WI38 (cell line): ENCODE measurements at regions not wholly inside any gene's neighbourhood (a gene's known extent, or its start where the extent isn't known, plus 50 kb on each side); places are given as distances from the start of the nearest gene placed in this dataset.

ENCODE experiments used
- H3K4me3 ChIP-seq: 2 replicates; pipeline ENCODE4 v1.5.1; 2011; ENCODE audit warnings: low read depth, mild to moderate bottlenecking, control low read depth, low read length
- CTCF ChIP-seq: IDR thresholded peaks from 2 replicates; pipeline ENCODE4 v1.5.1; 2012; ENCODE audit warnings: low read depth, mild to moderate bottlenecking, control low read depth, low read length

DNA sequence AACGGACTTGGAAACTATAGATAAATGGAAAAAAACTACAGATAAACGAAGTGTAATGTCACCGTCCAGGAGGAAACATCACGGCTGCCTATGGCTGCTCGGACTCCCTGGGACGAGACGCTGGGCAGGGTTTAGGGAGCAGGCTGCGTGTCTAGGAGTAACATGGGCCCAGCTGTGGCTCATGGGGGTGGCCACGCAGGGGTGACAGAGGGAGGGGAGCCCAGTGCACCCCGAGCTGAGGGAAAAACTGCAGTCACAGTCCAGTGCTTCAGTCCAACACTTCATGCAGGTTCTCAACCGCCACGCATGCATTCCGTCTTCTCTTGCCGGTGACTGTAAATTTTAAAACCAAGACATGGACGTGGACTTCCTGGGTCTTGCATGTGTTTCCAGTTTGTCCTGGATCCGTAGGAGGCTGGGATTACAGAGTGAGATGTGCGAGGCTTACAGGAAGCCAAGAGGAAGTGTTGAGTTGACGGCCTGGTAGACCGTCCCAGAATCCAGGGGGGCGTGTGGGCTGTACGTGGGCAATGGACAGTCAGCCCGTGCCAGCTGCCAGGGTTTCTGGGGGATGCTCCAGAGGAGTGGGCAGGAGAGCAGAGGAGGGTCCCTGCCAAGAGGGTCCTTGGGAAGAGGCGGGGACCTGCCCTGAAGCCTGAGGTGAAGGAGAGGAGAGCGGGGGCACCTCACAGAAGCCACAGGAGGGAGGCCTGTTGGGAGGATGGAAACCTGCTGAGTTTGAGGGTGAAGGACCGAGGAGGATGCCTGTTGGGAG is 691.4 kb downstream of the BRD1 start:
- no peak for TF ChIP-seq CTCF
- no peak overlapping the region for H3K4me3 ChIP-seq

DNA sequence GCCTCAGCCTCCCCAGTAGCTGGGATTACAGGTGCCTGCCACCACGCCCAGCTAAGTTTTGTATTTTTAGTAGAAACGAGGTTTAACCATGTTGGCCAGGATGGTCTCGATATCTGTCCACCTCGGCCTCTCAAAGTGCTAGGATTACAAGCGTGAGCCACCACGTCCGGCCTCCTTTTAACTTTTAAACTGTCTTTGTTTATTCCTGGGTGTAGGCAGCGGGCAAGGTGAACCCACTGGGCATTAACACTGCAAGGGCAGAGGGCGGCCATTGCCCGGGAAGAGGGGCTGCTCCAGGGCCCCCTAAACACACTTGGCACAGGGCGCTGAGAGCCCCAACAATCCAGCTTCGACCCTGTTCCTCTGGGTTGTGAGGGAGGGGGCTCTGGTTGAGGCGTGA is 693.6 kb downstream of the BRD1 start:
- H3K4me3 ChIP-seq: no peak overlapping the region
- no peak for TF ChIP-seq CTCF

DNA sequence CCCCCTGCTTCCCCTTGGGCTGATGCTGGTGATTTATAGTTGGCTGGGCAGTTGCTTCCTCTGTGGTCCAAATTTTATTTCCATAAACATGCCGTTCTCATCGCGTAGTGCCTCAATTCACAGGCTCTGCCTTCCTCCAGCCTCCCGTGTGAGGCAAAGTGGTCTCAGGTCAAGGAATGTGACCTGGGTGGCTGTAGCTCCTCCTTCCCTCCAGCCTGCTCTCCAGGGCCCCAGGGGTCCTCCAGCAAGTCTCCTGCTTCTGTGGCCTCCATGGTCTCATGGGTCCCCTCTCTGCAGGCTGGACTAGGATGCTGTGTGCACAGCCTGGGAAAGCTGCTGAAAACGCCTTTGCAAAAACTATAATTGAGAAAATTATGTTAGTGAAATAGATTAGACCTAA is 694.1 kb downstream of the BRD1 start:
- no peak overlapping the region for H3K4me3 ChIP-seq
- no peak for TF ChIP-seq CTCF

GRCh38 chr22:49132009-49132408 is 695.7 kb downstream of the BRD1 start:
- TF ChIP-seq CTCF: no peak
- H3K4me3 ChIP-seq: no peak overlapping the region

DNA sequence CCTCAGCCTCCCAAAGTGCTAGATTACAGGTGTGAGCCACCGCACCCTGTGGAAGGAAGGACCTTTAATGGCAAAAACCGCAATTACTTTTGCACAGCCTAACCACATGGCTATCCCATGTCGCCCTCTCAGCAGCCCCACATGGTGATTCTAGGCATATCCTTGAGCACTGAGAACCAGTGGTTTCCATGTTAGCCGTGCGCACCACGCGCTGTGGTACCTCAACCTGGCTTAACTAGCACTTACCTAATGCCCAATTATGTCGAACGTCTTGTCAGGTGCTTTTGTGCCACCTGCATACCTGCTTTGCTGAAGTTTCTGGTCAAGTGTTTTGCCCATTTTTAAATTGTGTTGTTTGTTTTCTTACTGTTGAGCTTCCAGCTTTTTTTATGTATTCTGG is 697.9 kb downstream of the BRD1 start:
- H3K4me3 ChIP-seq: no peak overlapping the region
- TF ChIP-seq CTCF: no peak

DNA sequence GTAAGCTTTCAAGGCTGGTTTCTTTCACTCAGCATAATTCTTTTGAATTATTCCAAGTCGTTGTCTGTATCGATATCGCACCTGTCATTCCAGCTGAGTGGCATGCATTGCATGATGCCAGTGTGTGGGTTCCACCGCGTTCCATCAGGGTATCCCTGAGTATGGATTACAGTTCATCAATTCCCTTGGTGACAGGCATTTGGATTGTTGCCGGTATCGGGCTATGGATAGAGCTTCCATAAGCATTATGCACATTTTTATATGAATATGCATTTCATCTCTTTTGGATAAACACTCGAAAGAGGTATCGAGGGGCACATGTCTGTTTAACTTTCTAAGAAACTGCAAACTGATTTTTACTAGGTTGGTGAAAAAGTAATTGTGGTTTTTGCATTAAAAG is 698.8 kb downstream of the BRD1 start:
- no peak for TF ChIP-seq CTCF

GRCh38 chr22:49124608-49125007 is 703.1 kb downstream of the BRD1 start:
- no peak overlapping the region for H3K4me3 ChIP-seq
- no peak for TF ChIP-seq CTCF

More for the DNA sequence above, 698.8 kb downstream of the BRD1 start:
- H3K4me3 ChIP-seq: no peak overlapping the region
